HG03575 (cell line): ENCODE measurements at regions not wholly inside any gene's neighbourhood (a gene's known extent, or its start where the extent isn't known, plus 50 kb on each side); places are given as distances from the start of the nearest gene placed in this dataset.
"Not testable (repeated sequence)": the region's sequence is repeated elsewhere in the genome, so short reads cannot be mapped to it uniquely, and the experiment has no call there.

Source experiments
- ATAC-seq: cut with Tn5 transposase; IDR thresholded peaks from one replicate; pipeline ENCODE4 v1.9.1; 2021; ENCODE audit not compliant: unreplicated experiment, insufficient number of reproducible peaks, low FRiP score; ENCODE audit errors: extremely low read depth

- no peak for ATAC-seq
Measured at GRCh38 chr1:234914606-234915290, 213.9 kb downstream of the TOMM20 start.

GRCh38 chr1:234913771-234914170 lies 214.9 kb downstream of the TOMM20 start:
- no peak for ATAC-seq

GRCh38 chr1:234913278-234913649 lies 215.4 kb downstream of the TOMM20 start:
- no peak for ATAC-seq

GRCh38 chr1:234912548-234913277 lies 215.9 kb downstream of the TOMM20 start:
- ATAC-seq, result no peak

GRCh38 chr1:234911787-234912186 lies 216.8 kb downstream of the TOMM20 start:
- ATAC-seq, result no peak

GRCh38 chr1:234911136-234911535 lies 217.5 kb downstream of the TOMM20 start:
- not testable (repeated sequence) for ATAC-seq

- no peak for ATAC-seq
Measured at GRCh38 chr1:234909851-234910250, 218.8 kb downstream of the TOMM20 start.

- ATAC-seq, result no peak
Measured at GRCh38 chr1:234909307-234909810, 219.3 kb downstream of the TOMM20 start.

- no peak for ATAC-seq
Measured at GRCh38 chr1:234908571-234908970, 220.1 kb downstream of the TOMM20 start.

- ATAC-seq, result no peak
Measured at GRCh38 chr1:234907940-234908405, 220.7 kb downstream of the TOMM20 start.

- ATAC-seq, result no peak
Measured at GRCh38 chr1:234907208-234907939, 221.3 kb downstream of the TOMM20 start.

GRCh38 chr1:234906654-234907053 lies 222.0 kb downstream of the TOMM20 start:
- ATAC-seq, result no peak

- no peak for ATAC-seq
Measured at GRCh38 chr1:234902774-234903547, 225.7 kb downstream of the TOMM20 start.

- ATAC-seq, result no peak
Measured at GRCh38 chr1:234901491-234902049, 227.1 kb downstream of the TOMM20 start.

- no peak for ATAC-seq
Measured at GRCh38 chr1:234900595-234900994, 228.0 kb downstream of the TOMM20 start.

GRCh38 chr1:234899730-234900072 lies 228.9 kb downstream of the TOMM20 start:
- no peak for ATAC-seq

- no peak for ATAC-seq
Measured at GRCh38 chr1:234899041-234899729, 229.5 kb downstream of the TOMM20 start.

- no peak for ATAC-seq
Measured at GRCh38 chr1:234898455-234899033, 230.1 kb downstream of the TOMM20 start.
